Kidney epithelial cell (primary cell): ENCODE measurements at regions not wholly inside any gene's neighbourhood (a gene's known extent, or its start where the extent isn't known, plus 50 kb on each side); places are given as distances from the start of the nearest gene placed in this dataset.

Experiments
- DNase-seq: peaks from one replicate; pipeline ENCODE4 v3.0.0-alpha.2; 2010; ENCODE audit warnings: low read depth
- H3K27me3 ChIP-seq: 2 replicates; pipeline ENCODE4 v1.6.0; 2011; ENCODE audit warnings: low read length; ENCODE audit not compliant: control insufficient read depth, insufficient read depth
- H3K36me3 ChIP-seq: 2 replicates; pipeline ENCODE4 v1.5.1; 2011; ENCODE audit warnings: low read length; ENCODE audit not compliant: control insufficient read depth, insufficient read depth
- H3K4me3 ChIP-seq: 2 replicates; pipeline ENCODE4 v1.5.1; 2011; ENCODE audit warnings: low read depth, mild to moderate bottlenecking, control low read depth, low read length
- TF ChIP-seq, protein P1 (sequence below): IDR thresholded peaks from 2 replicates; pipeline ENCODE4 v1.5.1; 2011; ENCODE audit warnings: mild to moderate bottlenecking, moderate library complexity, low read length, control low read depth, inconsistent platforms; ENCODE audit not compliant: insufficient read depth, poor library complexity, severe bottlenecking

DNA sequence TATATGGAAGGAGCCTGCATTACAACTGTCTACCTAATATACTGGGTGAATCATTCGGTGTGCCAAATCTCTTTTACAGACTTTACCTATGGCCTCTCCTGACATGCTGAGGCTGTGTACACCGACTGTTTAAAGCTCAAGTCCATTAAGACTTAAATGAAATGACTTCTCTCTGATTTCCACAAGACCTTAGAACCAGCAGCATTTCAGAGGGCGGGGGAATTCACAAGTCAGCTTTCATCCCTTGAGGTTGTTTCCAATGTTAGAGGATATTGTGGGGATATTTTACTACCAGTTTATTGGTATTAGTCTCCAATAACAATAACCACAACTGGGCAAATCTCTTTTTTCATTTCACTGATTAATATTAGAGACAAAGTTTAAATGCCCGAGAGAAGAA, 87.1 kb upstream of the IKZF1 start:
- Histone ChIP-seq H3K36me3 (no peaks in the 10 kb centered on the region), H3K4me3 (no peak overlapping the region), H3K27me3 (no peaks in the 10 kb centered on the region)
- no peak for DNase-seq
- TF ChIP-seq, protein P1, sequence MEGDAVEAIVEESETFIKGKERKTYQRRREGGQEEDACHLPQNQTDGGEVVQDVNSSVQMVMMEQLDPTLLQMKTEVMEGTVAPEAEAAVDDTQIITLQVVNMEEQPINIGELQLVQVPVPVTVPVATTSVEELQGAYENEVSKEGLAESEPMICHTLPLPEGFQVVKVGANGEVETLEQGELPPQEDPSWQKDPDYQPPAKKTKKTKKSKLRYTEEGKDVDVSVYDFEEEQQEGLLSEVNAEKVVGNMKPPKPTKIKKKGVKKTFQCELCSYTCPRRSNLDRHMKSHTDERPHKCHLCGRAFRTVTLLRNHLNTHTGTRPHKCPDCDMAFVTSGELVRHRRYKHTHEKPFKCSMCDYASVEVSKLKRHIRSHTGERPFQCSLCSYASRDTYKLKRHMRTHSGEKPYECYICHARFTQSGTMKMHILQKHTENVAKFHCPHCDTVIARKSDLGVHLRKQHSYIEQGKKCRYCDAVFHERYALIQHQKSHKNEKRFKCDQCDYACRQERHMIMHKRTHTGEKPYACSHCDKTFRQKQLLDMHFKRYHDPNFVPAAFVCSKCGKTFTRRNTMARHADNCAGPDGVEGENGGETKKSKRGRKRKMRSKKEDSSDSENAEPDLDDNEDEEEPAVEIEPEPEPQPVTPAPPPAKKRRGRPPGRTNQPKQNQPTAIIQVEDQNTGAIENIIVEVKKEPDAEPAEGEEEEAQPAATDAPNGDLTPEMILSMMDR: no peak

DNA sequence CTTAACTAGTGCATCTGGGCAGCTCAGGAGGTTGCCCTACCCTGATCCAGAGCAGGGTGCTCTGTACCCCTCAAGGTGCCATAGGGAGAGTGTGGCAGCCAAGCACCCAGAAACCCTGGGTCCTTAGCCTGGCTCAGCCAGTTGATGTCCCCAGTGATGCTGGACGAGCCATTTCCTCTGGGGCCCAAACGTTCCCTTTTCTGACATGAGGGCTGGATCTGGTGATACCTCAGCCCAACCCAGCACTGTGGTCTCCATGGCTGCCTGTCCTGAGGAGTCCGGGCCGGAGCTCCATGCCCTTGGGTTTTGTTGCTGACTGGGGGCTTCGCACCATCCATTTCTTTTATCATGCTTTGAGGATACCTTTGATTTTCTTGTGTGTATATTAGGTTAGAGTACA, 87.9 kb upstream of the IKZF1 start:
- TF ChIP-seq, protein P1: no peak
- H3K27me3 ChIP-seq: no peaks in the 10 kb centered on the region
- no peak overlapping the region for H3K4me3 ChIP-seq
- no peaks in the 10 kb centered on the region for H3K36me3 ChIP-seq
- DNase-seq: no peak

- TF ChIP-seq, protein P1: no peak
- Histone ChIP-seq H3K36me3 (no peaks in the 10 kb centered on the region), H3K4me3 (no peak overlapping the region), H3K27me3 (no peaks in the 10 kb centered on the region)
- no peak for DNase-seq
Observed at GRCh38 chr7:50214771-50215170, 89.7 kb upstream of the IKZF1 start.

- no peak overlapping the region for H3K4me3 ChIP-seq
- no peak for DNase-seq
- H3K27me3 ChIP-seq: no peaks in the 10 kb centered on the region
- TF ChIP-seq, protein P1: no peak
- no peaks in the 10 kb centered on the region for H3K36me3 ChIP-seq
Observed at GRCh38 chr7:50214126-50214670, 90.3 kb upstream of the IKZF1 start.

GRCh38 chr7:50213622-50214017, 90.9 kb upstream of the IKZF1 start:
- DNase-seq: no peak
- no peaks in the 10 kb centered on the region for H3K36me3 ChIP-seq
- no peak overlapping the region for H3K4me3 ChIP-seq
- H3K27me3 ChIP-seq: no peaks in the 10 kb centered on the region
- TF ChIP-seq, protein P1: no peak
